GM12878 (cell line): ENCODE measurements at regions not wholly inside any gene's neighbourhood (a gene's known extent, or its start where the extent isn't known, plus 50 kb on each side); places are given as distances from the start of the nearest gene placed in this dataset.

Source experiments
- ATAC-seq: fragments of 200-7000 bp; cut with Tn5 transposase; 3 replicates; pipeline ENCODE4 v1.9.1; 2020; ENCODE audit warnings: mild to moderate bottlenecking, moderate library complexity
- BruUV-seq: library from RNA; stranded (reverse); fragments of 400-500 nt; replicated peaks from 2 replicates; lab custom pipeline; 2021; lab: Mats Ljungman, UMichigan
- CTCF ChIA-PET: fragments of 300-600 bp; sonication (Branson Sonifier 250); formaldehyde crosslinking; extraction: SDS; loops from one replicate; lab custom pipeline; 2021; ENCODE audit warnings: inconsistent platforms; lab: Yijun Ruan, JAX
- POLR2A ChIA-PET: fragments of 350-600 bp; formaldehyde crosslinking; extraction: SDS; loops from one replicate; lab custom pipeline; 2021; ENCODE audit warnings: inconsistent platforms; lab: Charles Lee
- RAD21 ChIA-PET: fragments of 300-600 bp; sonication (Branson Sonifier 250); formaldehyde crosslinking; loops from one replicate; lab custom pipeline; 2023; ENCODE audit warnings: antibody characterized with exemption; ENCODE audit not compliant: unreplicated experiment; lab: Charles Lee
- SMC1A ChIA-PET: fragments of 300-600 bp; sonication (Branson Sonifier 250); formaldehyde crosslinking; loops from one replicate; lab custom pipeline; 2023; ENCODE audit not compliant: unreplicated experiment, uncharacterized antibody; lab: Charles Lee
- DNase-seq: peaks from one replicate; pipeline ENCODE4 v3.0.0-alpha.2; 2011; ENCODE audit warnings: low read depth, low spot score
- FAIRE-seq: peaks from 3 replicates; lab custom pipeline; 2011; peaks lifted over from hg19 to GRCh38; lab: Jason Lieb, UNC
- H2AFZ ChIP-seq: 2 replicates; pipeline ENCODE4 v1.6.0; 2011; ENCODE audit warnings: low read depth, low read length, control low read depth; ENCODE audit not compliant: control insufficient read depth
- H3K27ac ChIP-seq: 2 replicates; pipeline ENCODE4 v1.5.1; 2011; ENCODE audit warnings: control low read depth; ENCODE audit not compliant: control insufficient read depth, insufficient read depth
- H3K27me3 ChIP-seq, 2 experiments: replicated peaks in 1 of 2; 2 replicates each; pipeline versions ENCODE4 v1.6.0 to v1.6.1; 2011; ENCODE audit warnings: low read length in 1 of 2; ENCODE audit not compliant: control insufficient read depth in 2 of 2, insufficient read depth in 2 of 2
- H3K36me3 ChIP-seq, 2 experiments: 2 replicates each; pipeline ENCODE4 v1.5.1; 2011; ENCODE audit warnings: low read length in 1 of 2; ENCODE audit not compliant: control insufficient read depth in 2 of 2, insufficient read depth in 2 of 2
- H3K4me1 ChIP-seq: 2 replicates; pipeline ENCODE4 v1.6.1; 2011; ENCODE audit warnings: mild to moderate bottlenecking, low read length, moderate library complexity, mixed read lengths; ENCODE audit not compliant: control insufficient read depth, insufficient read depth
- H3K4me2 ChIP-seq: 2 replicates; pipeline ENCODE4 v1.6.0; 2011; ENCODE audit warnings: control low read depth; ENCODE audit not compliant: control insufficient read depth, insufficient read depth
- H3K4me3 ChIP-seq: fragments of 200-600 bp; sonication (generic); 2 replicates; pipeline ENCODE4 v1.5.1; 2016
- H3K79me2 ChIP-seq: 2 replicates; pipeline ENCODE4 v1.6.0; 2011; ENCODE audit warnings: low read length; ENCODE audit not compliant: control insufficient read depth, insufficient read depth
- H3K9ac ChIP-seq: 2 replicates; pipeline ENCODE4 v1.8.0; 2011; ENCODE audit warnings: low read length, control low read depth, mixed read lengths; ENCODE audit not compliant: control insufficient read depth, insufficient read depth
- H3K9me3 ChIP-seq: replicated peaks from 3 replicates; pipeline ENCODE4 v1.5.1; 2011; ENCODE audit warnings: mild to moderate bottlenecking, low read length; ENCODE audit not compliant: control insufficient read depth, insufficient read depth
- H4K20me1 ChIP-seq: 2 replicates; pipeline ENCODE4 v1.6.0; 2011; ENCODE audit not compliant: control insufficient read depth, insufficient read depth
- CBX3 ChIP-seq: fragments of 200-600 bp; sonication (generic); IDR thresholded peaks from 2 replicates; pipeline ENCODE4 v1.6.1; 2016; ENCODE audit warnings: low read depth, borderline replicate concordance
- EED ChIP-seq: sonication (generic); IDR thresholded peaks from 2 replicates; pipeline ENCODE4 v1.6.1; 2016; ENCODE audit warnings: antibody characterized with exemption, low read depth
- IKZF1 ChIP-seq: fragments of 450-650 bp; conservative IDR thresholded peaks from 2 replicates; pipeline ENCODE4 v1.6.1; 2017; ENCODE audit warnings: antibody characterized with exemption, mild to moderate bottlenecking
- KDM1A ChIP-seq: fragments of 200-600 bp; sonication (generic); IDR thresholded peaks from 2 replicates; pipeline ENCODE4 v1.6.1; 2016; ENCODE audit warnings: borderline replicate concordance
- RAD21 ChIP-seq: IDR thresholded peaks from 2 replicates; pipeline ENCODE4 v1.6.1; 2011; ENCODE audit warnings: mild to moderate bottlenecking, low read depth, low read length, moderate library complexity; ENCODE audit not compliant: insufficient read depth
- RAD51 ChIP-seq: fragments of 450-650 bp; IDR thresholded peaks from 2 replicates; pipeline ENCODE4 v1.6.1; 2016; ENCODE audit warnings: moderate library complexity, mild to moderate bottlenecking, inconsistent platforms
- RUNX3 ChIP-seq: IDR thresholded peaks from 2 replicates; pipeline ENCODE4 v1.6.1; 2012; ENCODE audit warnings: low read length, inconsistent platforms
- SREBF2 ChIP-seq: IDR thresholded peaks from 2 replicates; pipeline ENCODE4 v1.6.1; 2012; ENCODE audit warnings: mild to moderate bottlenecking, low read length
- WGBS: methylation state at CpG from one replicate; pipeline ENCODE4 v1.1.6; 2016; ENCODE audit warnings: low lambda C conversion rate; ENCODE audit not compliant: insufficient replicate concordance, insufficient coverage; ENCODE audit errors: missing lambda C conversion rate; 5-methylcytosine and 5-hydroxymethylcytosine counted together
- in situ Hi-C: fragments of 300-500 bp; cut with MboI; formaldehyde crosslinking; loops from 9 replicates; pipeline ENCODE4 v1.14.3; 2018; ENCODE audit warnings: mixed read lengths
- intact Hi-C: fragments of 100-400 bp; cut with micrococcal nuclease; formaldehyde crosslinking; loops from one replicate; pipeline ENCODE4 v1.14.2; 2022; ENCODE audit not compliant: unreplicated experiment
- TF ChIP-seq, protein P1 (sequence below): fragments of 150-350 bp; IDR thresholded peaks from 2 replicates; pipeline ENCODE4 v1.6.1; 2016; ENCODE audit warnings: low read depth, low read length
- TF ChIP-seq, protein P2 (sequence below): fragments of 450-650 bp; IDR thresholded peaks from 2 replicates; pipeline ENCODE4 v1.6.1; 2016; ENCODE audit warnings: mild to moderate bottlenecking
- TF ChIP-seq, protein P3 (sequence below): fragments of 450-650 bp; IDR thresholded peaks from 2 replicates; pipeline ENCODE4 v1.6.1; 2018; ENCODE audit warnings: borderline replicate concordance, mild to moderate bottlenecking; ENCODE audit not compliant: partially characterized antibody

DNA sequence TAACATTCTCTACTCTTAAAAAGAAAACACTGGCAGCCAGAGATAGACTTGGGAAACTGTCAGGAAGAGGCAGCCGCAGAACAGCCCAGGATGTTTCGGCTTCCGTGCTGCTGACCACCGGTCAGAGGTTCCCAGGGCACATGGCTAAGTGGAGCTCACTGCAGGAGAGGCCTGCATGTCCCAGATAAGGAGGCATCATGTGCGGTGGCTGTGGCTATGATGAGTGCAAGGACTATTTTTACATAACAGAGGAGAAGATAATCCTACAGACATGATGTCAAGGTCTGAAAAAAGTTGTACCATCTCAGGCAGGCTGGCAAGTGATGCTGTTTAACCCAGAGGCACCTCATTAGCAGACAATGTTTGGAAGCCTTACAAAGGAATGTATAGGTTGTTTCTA is 252.3 kb downstream of the CYRIA start:
- ChIA-PET CTCF (no interaction called here), POLR2A (no interaction called here), RAD21 (no interaction called here), SMC1A (no interaction called here)
- no peaks in the 10 kb centered on the region for H3K36me3 ChIP-seq
- H3K9ac ChIP-seq: no peak overlapping the region
- 6% methylated on average over 5 of the region's 5 CpGs for WGBS
- ATAC-seq (no peak), FAIRE-seq (no peak), DNase-seq (no peak)
- TF ChIP-seq, protein P1, sequence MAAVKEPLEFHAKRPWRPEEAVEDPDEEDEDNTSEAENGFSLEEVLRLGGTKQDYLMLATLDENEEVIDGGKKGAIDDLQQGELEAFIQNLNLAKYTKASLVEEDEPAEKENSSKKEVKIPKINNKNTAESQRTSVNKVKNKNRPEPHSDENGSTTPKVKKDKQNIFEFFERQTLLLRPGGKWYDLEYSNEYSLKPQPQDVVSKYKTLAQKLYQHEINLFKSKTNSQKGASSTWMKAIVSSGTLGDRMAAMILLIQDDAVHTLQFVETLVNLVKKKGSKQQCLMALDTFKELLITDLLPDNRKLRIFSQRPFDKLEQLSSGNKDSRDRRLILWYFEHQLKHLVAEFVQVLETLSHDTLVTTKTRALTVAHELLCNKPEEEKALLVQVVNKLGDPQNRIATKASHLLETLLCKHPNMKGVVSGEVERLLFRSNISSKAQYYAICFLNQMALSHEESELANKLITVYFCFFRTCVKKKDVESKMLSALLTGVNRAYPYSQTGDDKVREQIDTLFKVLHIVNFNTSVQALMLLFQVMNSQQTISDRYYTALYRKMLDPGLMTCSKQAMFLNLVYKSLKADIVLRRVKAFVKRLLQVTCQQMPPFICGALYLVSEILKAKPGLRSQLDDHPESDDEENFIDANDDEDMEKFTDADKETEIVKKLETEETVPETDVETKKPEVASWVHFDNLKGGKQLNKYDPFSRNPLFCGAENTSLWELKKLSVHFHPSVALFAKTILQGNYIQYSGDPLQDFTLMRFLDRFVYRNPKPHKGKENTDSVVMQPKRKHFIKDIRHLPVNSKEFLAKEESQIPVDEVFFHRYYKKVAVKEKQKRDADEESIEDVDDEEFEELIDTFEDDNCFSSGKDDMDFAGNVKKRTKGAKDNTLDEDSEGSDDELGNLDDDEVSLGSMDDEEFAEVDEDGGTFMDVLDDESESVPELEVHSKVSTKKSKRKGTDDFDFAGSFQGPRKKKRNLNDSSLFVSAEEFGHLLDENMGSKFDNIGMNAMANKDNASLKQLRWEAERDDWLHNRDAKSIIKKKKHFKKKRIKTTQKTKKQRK: no peak
- TF ChIP-seq KDM1A (no peak), RUNX3 (no peak)
- no peak overlapping the region for H3K4me2 ChIP-seq
- no peaks in the 10 kb centered on the region for H3K27me3 ChIP-seq
- H3K27ac ChIP-seq: no peak overlapping the region
- no peaks in the 10 kb centered on the region for H3K4me1 ChIP-seq
- intact Hi-C loops (no loop called here), in situ Hi-C loops (no loop called here)
- H2AFZ ChIP-seq: no peak overlapping the region
- H3K4me3 ChIP-seq: no peak overlapping the region
- no TSS peak for BruUV-seq
- H3K79me2 ChIP-seq: no peaks in the 10 kb centered on the region
- no peaks in the 10 kb centered on the region for H4K20me1 ChIP-seq
- no peaks in the 10 kb centered on the region for H3K9me3 ChIP-seq

DNA sequence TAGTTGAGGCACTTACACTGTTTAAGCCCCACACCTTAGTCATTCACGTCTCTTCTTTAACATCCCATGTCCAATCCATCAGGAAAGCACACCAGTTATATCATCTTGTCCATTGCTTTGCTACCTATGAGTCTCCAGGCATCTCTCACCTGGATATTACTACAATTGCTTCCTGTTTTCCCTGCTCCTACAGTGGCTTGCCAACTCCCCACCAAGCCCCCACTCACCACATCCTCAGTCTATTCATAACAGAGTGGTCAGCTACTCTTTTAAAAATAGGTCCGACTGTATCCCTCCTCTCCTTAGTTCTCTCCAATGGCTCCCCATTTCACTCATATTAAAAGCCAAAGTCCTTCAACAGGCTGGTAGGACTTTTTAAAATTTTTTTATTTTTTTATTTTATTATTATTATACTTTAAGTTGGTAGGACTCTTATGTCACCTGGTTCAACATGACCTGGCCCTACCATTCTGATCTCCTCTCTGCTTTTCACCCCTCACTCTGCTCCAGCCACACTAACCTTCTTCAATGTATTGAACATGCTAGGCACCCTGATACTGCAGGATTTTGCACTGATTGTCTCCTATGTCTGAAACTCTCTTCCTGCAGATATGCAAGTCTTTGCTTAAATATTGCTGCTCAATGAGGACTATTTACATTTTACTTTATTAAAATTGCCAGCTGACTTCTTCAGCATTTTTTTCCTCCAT is 253.2 kb downstream of the CYRIA start:
- no peak overlapping the region for H2AFZ ChIP-seq
- no peak for FAIRE-seq
- H3K36me3 ChIP-seq: no peaks in the 10 kb centered on the region
- ATAC-seq: no peak
- in situ Hi-C loops: no loop called here
- intact Hi-C loops: no loop called here
- CTCF ChIA-PET: no interaction called here
- H3K27me3 ChIP-seq: no peaks in the 10 kb centered on the region
- no peak overlapping the region for H3K4me2 ChIP-seq
- 24% methylated on average over 2 of the region's 2 CpGs for WGBS
- H4K20me1 ChIP-seq: no peaks in the 10 kb centered on the region
- no peaks in the 10 kb centered on the region for H3K9me3 ChIP-seq
- no peak overlapping the region for H3K9ac ChIP-seq
- DNase-seq: no peak
- POLR2A ChIA-PET: no interaction called here
- H3K79me2 ChIP-seq: no peaks in the 10 kb centered on the region
- H3K27ac ChIP-seq: no peak overlapping the region
- no peak overlapping the region for H3K4me3 ChIP-seq
- no peaks in the 10 kb centered on the region for H3K4me1 ChIP-seq
- RAD21 ChIA-PET: no interaction called here
- SMC1A ChIA-PET: no interaction called here
- no TSS peak for BruUV-seq
- TF ChIP-seq SREBF2 (no peak), RAD21 (no peak), EED (no peak), RAD51 (no peak), CBX3 (no peak), IKZF1 (no peak)
- TF ChIP-seq, protein P2, sequence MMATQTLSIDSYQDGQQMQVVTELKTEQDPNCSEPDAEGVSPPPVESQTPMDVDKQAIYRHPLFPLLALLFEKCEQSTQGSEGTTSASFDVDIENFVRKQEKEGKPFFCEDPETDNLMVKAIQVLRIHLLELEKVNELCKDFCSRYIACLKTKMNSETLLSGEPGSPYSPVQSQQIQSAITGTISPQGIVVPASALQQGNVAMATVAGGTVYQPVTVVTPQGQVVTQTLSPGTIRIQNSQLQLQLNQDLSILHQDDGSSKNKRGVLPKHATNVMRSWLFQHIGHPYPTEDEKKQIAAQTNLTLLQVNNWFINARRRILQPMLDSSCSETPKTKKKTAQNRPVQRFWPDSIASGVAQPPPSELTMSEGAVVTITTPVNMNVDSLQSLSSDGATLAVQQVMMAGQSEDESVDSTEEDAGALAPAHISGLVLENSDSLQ: no peak
- TF ChIP-seq, protein P3, sequence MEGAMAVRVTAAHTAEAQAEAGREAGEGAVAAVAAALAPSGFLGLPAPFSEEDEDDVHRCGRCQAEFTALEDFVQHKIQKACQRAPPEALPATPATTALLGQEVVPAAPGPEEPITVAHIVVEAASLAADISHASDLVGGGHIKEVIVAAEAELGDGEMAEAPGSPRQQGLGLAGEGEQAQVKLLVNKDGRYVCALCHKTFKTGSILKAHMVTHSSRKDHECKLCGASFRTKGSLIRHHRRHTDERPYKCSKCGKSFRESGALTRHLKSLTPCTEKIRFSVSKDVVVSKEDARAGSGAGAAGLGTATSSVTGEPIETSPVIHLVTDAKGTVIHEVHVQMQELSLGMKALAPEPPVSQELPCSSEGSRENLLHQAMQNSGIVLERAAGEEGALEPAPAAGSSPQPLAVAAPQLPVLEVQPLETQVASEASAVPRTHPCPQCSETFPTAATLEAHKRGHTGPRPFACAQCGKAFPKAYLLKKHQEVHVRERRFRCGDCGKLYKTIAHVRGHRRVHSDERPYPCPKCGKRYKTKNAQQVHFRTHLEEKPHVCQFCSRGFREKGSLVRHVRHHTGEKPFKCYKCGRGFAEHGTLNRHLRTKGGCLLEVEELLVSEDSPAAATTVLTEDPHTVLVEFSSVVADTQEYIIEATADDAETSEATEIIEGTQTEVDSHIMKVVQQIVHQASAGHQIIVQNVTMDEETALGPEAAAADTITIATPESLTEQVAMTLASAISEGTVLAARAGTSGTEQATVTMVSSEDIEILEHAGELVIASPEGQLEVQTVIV: no peak
